Lung (tissue), 11 donors: ENCODE measurements at regions not wholly inside any gene's neighbourhood (a gene's known extent, or its start where the extent isn't known, plus 50 kb on each side); places are given as distances from the start of the nearest gene placed in this dataset.

Source experiments
- ATAC-seq: fragments of 200-7000 bp; cut with Tn5 transposase; one replicate; pipeline ENCODE4 v1.9.1; 2020; ENCODE audit warnings: moderate number of reproducible peaks; ENCODE audit not compliant: insufficient read depth, low FRiP score
- DNase-seq, 3 donors: peaks; one replicate each; pipeline ENCODE4 v3.0.0-alpha.2; 2013 to 2017
- H3K27ac ChIP-seq, 2 donors: one replicate each; pipeline ENCODE4 v1.5.1; 2013; ENCODE audit warnings: mild to moderate bottlenecking in 2 of 2, moderate library complexity in 2 of 2, control low read depth in 1 of 2, inconsistent platforms in 1 of 2, low read depth in 1 of 2, low read length in 1 of 2
- H3K27me3 ChIP-seq, 3 donors: one replicate each; pipeline ENCODE4 v1.5.1; 2013; ENCODE audit warnings: low read length in 2 of 3; ENCODE audit not compliant: control insufficient read depth in 3 of 3, insufficient read depth in 3 of 3
- H3K36me3 ChIP-seq, 4 donors: one replicate each; pipeline ENCODE4 v1.5.1; 2013; ENCODE audit warnings: low read length in 4 of 4, mild to moderate bottlenecking in 1 of 4, moderate library complexity in 1 of 4; ENCODE audit not compliant: control insufficient read depth in 4 of 4, insufficient read depth in 4 of 4
- H3K4me1 ChIP-seq, 5 donors: one replicate each; pipeline ENCODE4 v1.5.1; 2013; ENCODE audit warnings: low read length in 5 of 5, mild to moderate bottlenecking in 2 of 5, moderate library complexity in 1 of 5; ENCODE audit not compliant: control insufficient read depth in 5 of 5, insufficient read depth in 5 of 5
- H3K4me3 ChIP-seq: one replicate; pipeline ENCODE4 v1.5.1; 2013; ENCODE audit warnings: mild to moderate bottlenecking, control low read depth, moderate library complexity
- H3K9ac ChIP-seq, 2 donors: one replicate each; pipeline ENCODE4 v1.5.1; 2013; ENCODE audit warnings: low read length in 2 of 2, control low read depth in 1 of 2; ENCODE audit not compliant: insufficient read depth in 1 of 2
- H3K9me3 ChIP-seq, 4 donors: one replicate each; pipeline ENCODE4 v1.5.1; 2013; ENCODE audit warnings: low read length in 3 of 4, mild to moderate bottlenecking in 1 of 4, moderate library complexity in 1 of 4; ENCODE audit not compliant: control insufficient read depth in 4 of 4, insufficient read depth in 3 of 4
- CTCF ChIP-seq: IDR thresholded peaks from 2 replicates; pipeline ENCODE4 v1.5.1; 2012; ENCODE audit warnings: mild to moderate bottlenecking; ENCODE audit errors: control extremely low read depth, extremely low read depth
- WGBS, 2 donors: extraction: QIAGEN DNeasy Blood & Tissue Kit; methylation state at CpG; one replicate each; pipeline ENCODE4 v1.1.7; 2013; 5-methylcytosine and 5-hydroxymethylcytosine counted together
- donor health status: control.
- donor health status: control.
- donor health status: Bipolar disorder and iron deficiency.
- donor health status: healthy.
- donor health status: DM: yes; HTN: yes; CAD: no.

- DNase-seq, result no peak
- 71 to 79% methylated on average over 3 of the region's 3 CpGs for WGBS, 2 donors
- H3K36me3 ChIP-seq, result no peaks in the 10 kb centered on the region
- no peaks in the 10 kb centered on the region for H3K27me3 ChIP-seq
- H3K27ac ChIP-seq, result no peak overlapping the region
- no peak overlapping the region for H3K4me3 ChIP-seq
- no peak for TF ChIP-seq CTCF
- no peak for ATAC-seq
- no peak overlapping the region for H3K9ac ChIP-seq
- H3K4me1 ChIP-seq, result no peaks in the 10 kb centered on the region
- no peaks in the 10 kb centered on the region for H3K9me3 ChIP-seq
These were observed 112.1 kb upstream of the PIK3C3 start for GRCh38 chr18:41842886-41843285.

- Histone ChIP-seq H3K9ac (no peak overlapping the region), H3K4me1 (no peaks in the 10 kb centered on the region)
- 87 to 92% methylated on average over 10 of the region's 10 CpGs for WGBS, 2 donors
These were observed 125.2 kb upstream of the PIK3C3 start for GRCh38 chr18:41829647-41830516.

DNA sequence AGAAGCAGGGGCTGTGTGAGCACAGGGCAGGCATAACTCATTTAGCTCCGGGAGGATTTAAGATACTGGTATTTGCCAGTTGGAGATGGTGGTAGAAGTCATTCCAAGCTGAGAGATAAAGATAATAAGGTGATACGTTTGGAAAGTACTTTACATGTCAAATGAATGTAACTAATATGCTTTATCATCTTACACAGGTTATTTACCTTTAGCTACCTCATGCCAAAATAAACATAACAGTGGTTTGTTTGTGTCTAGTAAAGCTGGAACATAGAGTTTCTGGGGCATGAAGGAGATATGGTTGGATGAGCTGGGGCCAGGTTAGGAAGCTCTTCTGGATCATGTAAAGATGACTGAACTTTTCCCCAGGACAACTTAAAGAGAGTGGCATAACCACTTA, 126.9 kb upstream of the PIK3C3 start:
- H3K27me3 ChIP-seq, result no peaks in the 10 kb centered on the region
- no peak for ATAC-seq
- no peak overlapping the region for H3K27ac ChIP-seq
- WGBS, 2 donors, result 44 to 50% methylated on average over 2 of the region's 2 CpGs
- H3K4me1 ChIP-seq, result no peaks in the 10 kb centered on the region
- TF ChIP-seq CTCF, result no peak
- no peak for DNase-seq
- H3K36me3 ChIP-seq, result no peaks in the 10 kb centered on the region
- H3K9me3 ChIP-seq, result no peaks in the 10 kb centered on the region
- no peak overlapping the region for H3K9ac ChIP-seq
- no peak overlapping the region for H3K4me3 ChIP-seq

More at GRCh38 chr18:41829647-41830516, 125.2 kb upstream of the PIK3C3 start:
- ATAC-seq (no peak), DNase-seq (no peak)
- Histone ChIP-seq H3K36me3 (no peaks in the 10 kb centered on the region), H3K4me3 (no peak overlapping the region), H3K9me3 (no peaks in the 10 kb centered on the region), H3K27me3 (no peaks in the 10 kb centered on the region), H3K27ac (no peak overlapping the region)
- TF ChIP-seq CTCF, result no peak

- WGBS, 2 donors, result 77 to 87% methylated on average over 3 of the region's 3 CpGs
- H3K36me3 ChIP-seq, result no peaks in the 10 kb centered on the region
- no peak overlapping the region for H3K27ac ChIP-seq
- no peak for TF ChIP-seq CTCF
- no peak overlapping the region for H3K9ac ChIP-seq
- ATAC-seq, result no peak
- no peak for DNase-seq
- H3K4me1 ChIP-seq, result no peaks in the 10 kb centered on the region
- H3K9me3 ChIP-seq, result no peaks in the 10 kb centered on the region
- no peak overlapping the region for H3K4me3 ChIP-seq
- H3K27me3 ChIP-seq, result no peaks in the 10 kb centered on the region
These were observed 134.2 kb upstream of the PIK3C3 start for GRCh38 chr18:41820784-41821183.
